Panc1 (cell line): ENCODE measurements at regions not wholly inside any gene's neighbourhood (a gene's known extent, or its start where the extent isn't known, plus 50 kb on each side); places are given as distances from the start of the nearest gene placed in this dataset.

ENCODE experiments used
- ATAC-seq: fragments of 200-7000 bp; cut with Tn5 transposase; 2 replicates; pipeline ENCODE4 v1.9.1; 2020; ENCODE audit warnings: mild to moderate bottlenecking, moderate library complexity
- BruUV-seq: library from RNA; stranded (reverse); fragments of 400-500 nt; replicated peaks from 2 replicates; lab custom pipeline; 2021; lab: Mats Ljungman, UMichigan
- CTCF ChIA-PET: fragments of 300-600 bp; sonication (Branson Sonifier 250); formaldehyde crosslinking; loops from one replicate; lab custom pipeline; 2022; ENCODE audit warnings: antibody characterized with exemption; lab: Charles Lee
- POLR2A ChIA-PET: fragments of 300-600 bp; sonication (Branson Sonifier 250); formaldehyde crosslinking; loops from one replicate; lab custom pipeline; 2022; ENCODE audit warnings: antibody characterized with exemption; lab: Charles Lee
- DNase-seq: peaks from one replicate; pipeline ENCODE4 v3.0.0-alpha.2; 2010; ENCODE audit warnings: low read depth, low spot score
- H3K27ac ChIP-seq: 2 replicates; pipeline ENCODE4 v1.5.1; 2011; ENCODE audit warnings: mild to moderate bottlenecking, low read length, inconsistent platforms
- H3K27me3 ChIP-seq: fragments of 200-500 bp; sonication (Bioruptor generic); 2 replicates; pipeline ENCODE4 v1.6.0; 2014; ENCODE audit warnings: low read length, inconsistent platforms; ENCODE audit not compliant: control insufficient read depth, insufficient read depth
- H3K36me3 ChIP-seq: fragments of 200-500 bp; sonication (Bioruptor generic); 2 replicates; pipeline ENCODE4 v1.5.1; 2014; ENCODE audit warnings: inconsistent platforms, mild to moderate bottlenecking, low read length, moderate library complexity; ENCODE audit not compliant: control insufficient read depth, insufficient read depth
- H3K4me1 ChIP-seq: 2 replicates; pipeline ENCODE4 v1.5.1; 2011; ENCODE audit warnings: inconsistent platforms, mild to moderate bottlenecking, low read length, moderate library complexity; ENCODE audit not compliant: control insufficient read depth, insufficient read depth
- H3K4me3 ChIP-seq, 2 experiments: 2 replicates each; pipeline ENCODE4 v1.5.1; 2011 to 2012; ENCODE audit warnings: low read depth in 2 of 2, low read length in 2 of 2, mild to moderate bottlenecking in 2 of 2, inconsistent platforms in 1 of 2, moderate library complexity in 1 of 2
- H3K9me3 ChIP-seq: fragments of 200-500 bp; sonication (Bioruptor generic); 2 replicates; pipeline ENCODE4 v1.5.1; 2014; ENCODE audit warnings: low read depth, mild to moderate bottlenecking, inconsistent platforms, low read length, moderate library complexity; ENCODE audit not compliant: control insufficient read depth, insufficient read depth
- CTCF ChIP-seq: fragments of 450-650 bp; IDR thresholded peaks from 2 replicates; pipeline ENCODE4 v1.5.1; 2017; ENCODE audit warnings: mild to moderate bottlenecking
- POLR2AphosphoS5 ChIP-seq: IDR thresholded peaks from 2 replicates; pipeline ENCODE4 v1.6.1; 2012; ENCODE audit warnings: mild to moderate bottlenecking, low read depth, low read length, moderate library complexity
- REST ChIP-seq, 2 experiments: IDR thresholded peaks; 2 replicates each; pipeline ENCODE4 v1.6.1; 2011 to 2012; ENCODE audit warnings: low read depth in 2 of 2, control low read depth in 1 of 2, low read length in 1 of 2, mild to moderate bottlenecking in 1 of 2, moderate library complexity in 1 of 2; ENCODE audit not compliant: insufficient read depth in 1 of 2
- SIN3A ChIP-seq: IDR thresholded peaks from 2 replicates; pipeline ENCODE4 v1.6.1; 2012; ENCODE audit warnings: low read depth, mild to moderate bottlenecking, low read length, moderate library complexity, borderline replicate concordance; ENCODE audit not compliant: insufficient read depth
- TCF7L2 ChIP-seq: IDR thresholded peaks from 2 replicates; pipeline ENCODE4 v1.6.1; 2011; ENCODE audit warnings: mild to moderate bottlenecking, low read depth, low read length, inconsistent platforms
- in situ Hi-C: cut with HindIII; loops from 2 replicates; pipeline ENCODE4 v1.10.0; 2016; ENCODE audit warnings: low sequenced_read_pairs, low pct_unique_long_range_greater_than_20kb
- intact Hi-C: fragments of 100-400 bp; cut with micrococcal nuclease; formaldehyde crosslinking; loops from one replicate; pipeline ENCODE4 v1.10.0; 2022; ENCODE audit not compliant: unreplicated experiment

- intact Hi-C loops: no loop called here
Observed at GRCh38 chr7:125431349-125431748, 501.7 kb upstream of the POT1 start.

GRCh38 chr7:125430013-125430412, 500.4 kb upstream of the POT1 start:
- no peaks in the 10 kb centered on the region for H3K4me1 ChIP-seq
- in situ Hi-C loops: no loop called here
- ATAC-seq: no peak
- H3K27ac ChIP-seq: no peak overlapping the region
- H3K36me3 ChIP-seq: no peaks in the 10 kb centered on the region; the same call in 1 of the 2 replicates
- no peaks in the 10 kb centered on the region for H3K9me3 ChIP-seq
- H3K27me3 ChIP-seq: no peaks in the 10 kb centered on the region
- BruUV-seq: no TSS peak
- no peak for TF ChIP-seq SIN3A
- no peak for TF ChIP-seq REST (IDR thresholded peaks at IDR 0.05; ENCODE audit: insufficient read depth in 1 of 2, low read depth in 2 of 2, low read length in 1 of 2)
- no peak for TF ChIP-seq CTCF
- TF ChIP-seq POLR2AphosphoS5: no peak
- no peak for TF ChIP-seq TCF7L2
- ChIA-PET POLR2A (no interaction called here), CTCF (no interaction called here)
- DNase-seq: no peak
- intact Hi-C loops: no loop called here
- no peak overlapping the region for H3K4me3 ChIP-seq

More at GRCh38 chr7:125431349-125431748, 501.7 kb upstream of the POT1 start:
- no peak overlapping the region for H3K27ac ChIP-seq
- H3K27me3 ChIP-seq: no peaks in the 10 kb centered on the region
- no TSS peak for BruUV-seq
- no peaks in the 10 kb centered on the region; the same call in 1 of the 2 replicates for H3K36me3 ChIP-seq
- no peak for TF ChIP-seq SIN3A
- no peak for TF ChIP-seq TCF7L2
- TF ChIP-seq REST (IDR thresholded peaks at IDR 0.05; ENCODE audit: insufficient read depth in 1 of 2, low read depth in 2 of 2, low read length in 1 of 2): no peak
- TF ChIP-seq POLR2AphosphoS5: no peak
- TF ChIP-seq CTCF: no peak
- no peaks in the 10 kb centered on the region for H3K9me3 ChIP-seq
- CTCF ChIA-PET: no interaction called here
- no peak overlapping the region for H3K4me3 ChIP-seq
- no peaks in the 10 kb centered on the region for H3K4me1 ChIP-seq
- POLR2A ChIA-PET: no interaction called here
- in situ Hi-C loops: no loop called here
- DNase-seq: no peak
- ATAC-seq: no peak
